ENCODE measurements at regions not wholly inside any gene's neighbourhood (a gene's known extent, or its start where the extent isn't known, plus 50 kb on each side); places are given as distances from the start of the nearest gene placed in this dataset.

DNA sequence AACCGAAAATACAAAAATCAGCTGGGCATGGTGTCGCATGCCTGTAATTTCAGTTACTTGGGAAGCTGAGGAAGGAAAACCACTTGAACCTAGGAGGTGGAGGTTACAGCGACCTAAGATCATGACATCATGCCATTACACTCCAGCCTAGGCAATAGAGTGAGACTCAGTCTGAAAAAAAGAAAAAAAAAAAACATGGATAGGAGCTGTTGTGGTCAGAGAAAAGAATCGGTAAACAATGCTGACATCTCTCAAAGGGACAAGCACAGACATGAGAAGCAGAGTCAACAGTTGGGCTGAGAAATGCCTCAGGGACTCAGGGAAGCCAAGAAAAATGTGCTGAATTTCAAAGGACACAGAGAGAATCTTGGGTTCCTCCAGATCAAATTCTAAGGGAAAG is 236.9 kb upstream of the USP9Y start:
- no peak overlapping the region for H3K27ac ChIP-seq
- H3K9me3 ChIP-seq: no peaks in the 10 kb centered on the region
- no CpG with 5 or more reads among the region's 4 CpGs for WGBS
- H3K4me3 ChIP-seq: no peak overlapping the region
- H3K27me3 ChIP-seq: no peaks in the 10 kb centered on the region
- no peaks in the 10 kb centered on the region for H3K36me3 ChIP-seq
- no peak for DNase-seq (ENCODE audit: low spot score in 2 of 2)
- H3K4me1 ChIP-seq: no peaks in the 10 kb centered on the region
- TF ChIP-seq POLR2A (IDR thresholded peaks at IDR 0.05): no peak
- TF ChIP-seq, protein P1, sequence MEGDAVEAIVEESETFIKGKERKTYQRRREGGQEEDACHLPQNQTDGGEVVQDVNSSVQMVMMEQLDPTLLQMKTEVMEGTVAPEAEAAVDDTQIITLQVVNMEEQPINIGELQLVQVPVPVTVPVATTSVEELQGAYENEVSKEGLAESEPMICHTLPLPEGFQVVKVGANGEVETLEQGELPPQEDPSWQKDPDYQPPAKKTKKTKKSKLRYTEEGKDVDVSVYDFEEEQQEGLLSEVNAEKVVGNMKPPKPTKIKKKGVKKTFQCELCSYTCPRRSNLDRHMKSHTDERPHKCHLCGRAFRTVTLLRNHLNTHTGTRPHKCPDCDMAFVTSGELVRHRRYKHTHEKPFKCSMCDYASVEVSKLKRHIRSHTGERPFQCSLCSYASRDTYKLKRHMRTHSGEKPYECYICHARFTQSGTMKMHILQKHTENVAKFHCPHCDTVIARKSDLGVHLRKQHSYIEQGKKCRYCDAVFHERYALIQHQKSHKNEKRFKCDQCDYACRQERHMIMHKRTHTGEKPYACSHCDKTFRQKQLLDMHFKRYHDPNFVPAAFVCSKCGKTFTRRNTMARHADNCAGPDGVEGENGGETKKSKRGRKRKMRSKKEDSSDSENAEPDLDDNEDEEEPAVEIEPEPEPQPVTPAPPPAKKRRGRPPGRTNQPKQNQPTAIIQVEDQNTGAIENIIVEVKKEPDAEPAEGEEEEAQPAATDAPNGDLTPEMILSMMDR (IDR thresholded peaks at IDR 0.05): no peak

DNA sequence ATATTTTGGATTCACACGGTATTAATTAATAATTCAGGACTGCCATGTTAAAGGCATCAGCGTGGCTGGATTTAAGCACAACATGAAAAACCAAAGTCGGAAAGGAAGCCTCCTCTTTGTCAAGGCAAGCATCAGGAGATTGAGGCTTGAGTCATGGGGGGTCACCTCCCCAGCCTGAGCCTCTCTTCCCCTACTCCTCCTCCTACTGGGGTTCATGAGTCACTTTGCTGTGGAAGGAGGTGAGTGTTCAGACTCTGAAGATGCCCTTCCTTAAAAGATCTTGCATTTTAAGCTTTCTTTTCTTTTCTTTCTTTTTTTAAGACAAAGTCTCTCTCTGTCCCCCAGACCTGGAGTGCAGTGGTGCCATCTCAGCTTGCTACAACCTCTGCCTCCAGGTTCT is 235.3 kb upstream of the USP9Y start:
- H3K27ac ChIP-seq: no peak overlapping the region
- no CpG with 5 or more reads among the region's 3 CpGs for WGBS
- no peak for DNase-seq (ENCODE audit: low spot score in 2 of 2)
- H3K27me3 ChIP-seq: no peaks in the 10 kb centered on the region
- H3K36me3 ChIP-seq: no peaks in the 10 kb centered on the region
- H3K9me3 ChIP-seq: no peaks in the 10 kb centered on the region
- no peak overlapping the region for H3K4me3 ChIP-seq
- no peaks in the 10 kb centered on the region for H3K4me1 ChIP-seq
- TF ChIP-seq EP300 (IDR thresholded peaks at IDR 0.05): no peak
- TF ChIP-seq, protein P1 (IDR thresholded peaks at IDR 0.05): no peak
- TF ChIP-seq POLR2AphosphoS5 (IDR thresholded peaks at IDR 0.05): no peak
- TF ChIP-seq POLR2A (IDR thresholded peaks at IDR 0.05): no peak

DNA sequence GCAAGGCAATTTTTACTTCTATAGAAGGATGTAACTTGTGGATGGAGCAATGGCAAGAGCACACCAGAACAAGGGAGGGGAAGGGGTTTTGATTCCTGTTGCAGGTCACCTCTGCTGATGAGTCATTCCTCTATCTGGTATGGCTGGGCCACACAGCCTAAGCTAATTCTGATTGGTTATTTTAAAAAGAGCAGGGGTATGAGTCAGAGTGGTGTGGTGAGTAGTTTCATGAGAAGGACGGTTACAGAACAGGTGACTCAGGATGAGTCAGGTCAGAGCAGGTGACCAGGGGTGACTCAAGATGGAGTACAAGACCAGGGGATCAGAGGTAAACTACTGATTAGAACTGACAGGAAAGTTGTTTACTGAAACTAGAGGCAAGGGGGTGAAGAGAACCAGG is 231.9 kb upstream of the USP9Y start:
- Histone ChIP-seq H3K27ac (no peak overlapping the region), H3K9me3 (no peaks in the 10 kb centered on the region), H3K4me1 (no peaks in the 10 kb centered on the region), H3K27me3 (no peaks in the 10 kb centered on the region), H3K4me3 (no peak overlapping the region), H3K36me3 (no peaks in the 10 kb centered on the region)
- TF ChIP-seq POLR2A (IDR thresholded peaks at IDR 0.05) (no peak), EP300 (IDR thresholded peaks at IDR 0.05) (no peak), POLR2AphosphoS5 (IDR thresholded peaks at IDR 0.05) (no peak)
- TF ChIP-seq, protein P1 (IDR thresholded peaks at IDR 0.05): no peak
- WGBS: no CpG with 5 or more reads among the region's 1 CpG
- no peak for DNase-seq (ENCODE audit: low spot score in 2 of 2)

- H3K27me3 ChIP-seq: no peaks in the 10 kb centered on the region
- no peaks in the 10 kb centered on the region for H3K9me3 ChIP-seq
- H3K4me1 ChIP-seq: no peaks in the 10 kb centered on the region
- TF ChIP-seq POLR2A (IDR thresholded peaks at IDR 0.05): no peak
- no peak for TF ChIP-seq POLR2AphosphoS5 (IDR thresholded peaks at IDR 0.05)
- TF ChIP-seq, protein P1 (IDR thresholded peaks at IDR 0.05): no peak
- no peak for TF ChIP-seq EP300 (IDR thresholded peaks at IDR 0.05)
- H3K36me3 ChIP-seq: no peaks in the 10 kb centered on the region
- H3K27ac ChIP-seq: no peak overlapping the region
- no peak for DNase-seq (ENCODE audit: low spot score in 2 of 2)
- no peak overlapping the region for H3K4me3 ChIP-seq
Observed at GRCh38 chrY:12474472-12474871, 226.6 kb upstream of the USP9Y start.

DNA sequence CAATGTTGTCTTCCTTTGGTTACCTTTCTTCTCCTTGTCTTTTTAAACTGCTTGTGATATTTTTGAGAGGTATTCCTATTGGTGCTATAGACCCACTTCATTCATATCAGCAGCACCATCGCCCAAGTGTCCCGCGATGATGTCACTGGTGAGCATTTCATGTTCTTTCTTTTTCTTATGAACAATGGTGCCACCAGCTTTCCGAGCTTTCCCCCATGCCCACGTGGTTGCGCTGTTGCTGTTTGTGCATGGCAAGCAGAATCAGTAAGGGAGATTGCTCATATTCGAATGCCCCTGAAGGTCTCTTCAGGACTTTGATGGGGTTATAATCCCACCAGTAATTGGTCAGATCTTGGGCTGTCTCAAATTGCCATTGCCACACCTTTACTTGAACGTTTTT is 221.6 kb upstream of the USP9Y start:
- no CpG with 5 or more reads among the region's 8 CpGs for WGBS
- Histone ChIP-seq H3K4me1 (no peaks in the 10 kb centered on the region), H3K27me3 (no peaks in the 10 kb centered on the region), H3K36me3 (no peaks in the 10 kb centered on the region), H3K4me3 (no peak overlapping the region), H3K9me3 (no peaks in the 10 kb centered on the region), H3K27ac (no peak overlapping the region)
- no peak for DNase-seq (ENCODE audit: low spot score in 2 of 2)
- TF ChIP-seq, protein P1 (IDR thresholded peaks at IDR 0.05): no peak
- no peak for TF ChIP-seq POLR2AphosphoS5 (IDR thresholded peaks at IDR 0.05)
- no peak for TF ChIP-seq POLR2A (IDR thresholded peaks at IDR 0.05)
- no peak for TF ChIP-seq EP300 (IDR thresholded peaks at IDR 0.05)
